Activated gamma-delta T cell (primary cell): ENCODE measurements at regions not wholly inside any gene's neighbourhood (a gene's known extent, or its start where the extent isn't known, plus 50 kb on each side); places are given as distances from the start of the nearest gene placed in this dataset.

Source experiments
- DNase-seq: peaks from one replicate; lab custom pipeline; 2025; lab: John Stamatoyannopoulos, UW

- DNase-seq, result no peak
Observed at GRCh38 chr19:27657271-27658051, 1555.5 kb downstream of the UQCRFS1 start.

GRCh38 chr19:27654266-27654990 is 1558.5 kb downstream of the UQCRFS1 start:
- no peak for DNase-seq

- DNase-seq, result no peak
Observed at GRCh38 chr19:27652796-27653195, 1560.2 kb downstream of the UQCRFS1 start.

- no peak for DNase-seq
Observed at GRCh38 chr19:27652281-27652680, 1560.7 kb downstream of the UQCRFS1 start.

GRCh38 chr19:27647423-27647822 is 1565.5 kb downstream of the UQCRFS1 start:
- no peak for DNase-seq

GRCh38 chr19:27635401-27635800 is 1577.5 kb downstream of the UQCRFS1 start:
- DNase-seq, result no peak

GRCh38 chr19:27618006-27618405 is 1594.9 kb downstream of the UQCRFS1 start:
- no peak for DNase-seq

- DNase-seq, result no peak
Observed at GRCh38 chr19:27580906-27581305, 1632.0 kb downstream of the UQCRFS1 start.
